GM10266 (cell line): ENCODE measurements at regions not wholly inside any gene's neighbourhood (a gene's known extent, or its start where the extent isn't known, plus 50 kb on each side); places are given as distances from the start of the nearest gene placed in this dataset.

Experiments
- DNase-seq: peaks from one replicate; pipeline ENCODE4 v3.0.0; 2012; ENCODE audit errors: extremely low spot score
- TF ChIP-seq, protein P1 (sequence below): IDR thresholded peaks from 2 replicates; pipeline ENCODE4 v1.5.1; 2012; ENCODE audit warnings: mild to moderate bottlenecking, low read depth; ENCODE audit not compliant: control insufficient read depth, insufficient read depth; ENCODE audit errors: missing control alignments

GRCh38 chr10:8507156-8507555 is 452.7 kb downstream of the GATA3 start:
- TF ChIP-seq, protein P1, sequence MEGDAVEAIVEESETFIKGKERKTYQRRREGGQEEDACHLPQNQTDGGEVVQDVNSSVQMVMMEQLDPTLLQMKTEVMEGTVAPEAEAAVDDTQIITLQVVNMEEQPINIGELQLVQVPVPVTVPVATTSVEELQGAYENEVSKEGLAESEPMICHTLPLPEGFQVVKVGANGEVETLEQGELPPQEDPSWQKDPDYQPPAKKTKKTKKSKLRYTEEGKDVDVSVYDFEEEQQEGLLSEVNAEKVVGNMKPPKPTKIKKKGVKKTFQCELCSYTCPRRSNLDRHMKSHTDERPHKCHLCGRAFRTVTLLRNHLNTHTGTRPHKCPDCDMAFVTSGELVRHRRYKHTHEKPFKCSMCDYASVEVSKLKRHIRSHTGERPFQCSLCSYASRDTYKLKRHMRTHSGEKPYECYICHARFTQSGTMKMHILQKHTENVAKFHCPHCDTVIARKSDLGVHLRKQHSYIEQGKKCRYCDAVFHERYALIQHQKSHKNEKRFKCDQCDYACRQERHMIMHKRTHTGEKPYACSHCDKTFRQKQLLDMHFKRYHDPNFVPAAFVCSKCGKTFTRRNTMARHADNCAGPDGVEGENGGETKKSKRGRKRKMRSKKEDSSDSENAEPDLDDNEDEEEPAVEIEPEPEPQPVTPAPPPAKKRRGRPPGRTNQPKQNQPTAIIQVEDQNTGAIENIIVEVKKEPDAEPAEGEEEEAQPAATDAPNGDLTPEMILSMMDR: no peak
- no peak for DNase-seq

DNA sequence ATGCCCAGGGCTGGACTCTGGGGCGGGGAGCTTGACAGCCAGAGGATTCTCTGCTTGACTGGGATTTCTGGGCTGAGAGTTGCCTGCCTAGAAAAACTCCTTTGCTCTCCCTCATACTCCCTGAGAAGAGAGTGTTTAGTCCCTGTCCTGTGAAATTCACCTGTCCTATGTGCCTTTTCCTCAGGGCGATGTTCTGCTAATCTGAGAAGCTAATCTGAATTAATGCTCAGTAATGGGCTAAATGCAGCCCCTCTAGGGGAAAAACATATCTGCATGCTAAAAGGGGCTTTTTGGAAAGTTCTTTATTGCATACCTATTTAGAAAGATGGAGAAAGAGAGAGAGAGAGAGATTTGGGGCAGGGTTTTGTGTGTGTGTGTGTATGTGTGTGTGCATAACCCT is 454.4 kb downstream of the GATA3 start:
- no peak for DNase-seq
- TF ChIP-seq, protein P1: no peak

- TF ChIP-seq, protein P1: no peak
- DNase-seq: no peak
These were observed 456.0 kb downstream of the GATA3 start for GRCh38 chr10:8510471-8510870.

GRCh38 chr10:8511026-8511425 is 456.5 kb downstream of the GATA3 start:
- TF ChIP-seq, protein P1: no peak
- no peak for DNase-seq

GRCh38 chr10:8513155-8514147 is 459.0 kb downstream of the GATA3 start:
- TF ChIP-seq, protein P1: no peak
- DNase-seq: no peak

DNA sequence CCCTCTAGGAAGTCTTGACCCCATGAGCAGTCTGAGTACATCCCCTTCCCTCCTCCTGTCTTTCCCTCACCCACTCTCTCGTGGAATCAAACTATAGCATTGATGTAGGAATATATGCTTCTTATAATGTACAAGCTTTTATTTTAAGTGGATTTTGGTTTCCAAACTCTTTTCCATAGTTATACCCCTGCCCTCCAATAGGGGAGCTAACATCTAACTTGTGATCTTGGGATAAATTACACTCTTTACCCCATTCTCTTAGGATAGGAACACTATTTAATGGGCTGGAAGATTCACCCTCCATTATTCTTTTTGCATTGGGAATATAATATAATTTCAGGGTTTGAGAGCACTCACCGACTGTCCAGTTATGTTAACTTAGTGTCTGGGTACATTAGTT is 465.9 kb downstream of the GATA3 start:
- TF ChIP-seq, protein P1: no peak
- no peak for DNase-seq

- no peak for DNase-seq
- TF ChIP-seq, protein P1: no peak
These were observed 473.3 kb downstream of the GATA3 start for GRCh38 chr10:8527773-8528172.
